Endodermal cell (in vitro differentiated cells): ENCODE measurements at regions not wholly inside any gene's neighbourhood (a gene's known extent, or its start where the extent isn't known, plus 50 kb on each side); places are given as distances from the start of the nearest gene placed in this dataset.
A peak's percentile ranks its signal among the peaks of the same experiment; 100 is the strongest.
"Not testable (repeated sequence)": the region's sequence is repeated elsewhere in the genome, so short reads cannot be mapped to it uniquely, and the experiment has no call there.

ENCODE experiments used
- DNase-seq: peaks from one replicate; pipeline ENCODE4 v3.0.0-alpha.2; 2017
- H3K27ac ChIP-seq: 2 replicates; pipeline ENCODE4 v1.5.1; 2013; ENCODE audit warnings: mild to moderate bottlenecking, low read depth, low read length, moderate library complexity
- H3K27me3 ChIP-seq: 2 replicates; pipeline ENCODE4 v1.6.1; 2013; ENCODE audit warnings: mild to moderate bottlenecking, low read length, moderate library complexity; ENCODE audit not compliant: insufficient read depth, control insufficient read depth, poor library complexity, severe bottlenecking
- H3K36me3 ChIP-seq: 2 replicates; pipeline ENCODE4 v1.7.0; 2013; ENCODE audit warnings: mild to moderate bottlenecking, low read length, moderate library complexity; ENCODE audit not compliant: control insufficient read depth, insufficient read depth
- H3K4me1 ChIP-seq: one replicate; pipeline ENCODE4 v1.7.0; 2013; ENCODE audit warnings: low read length; ENCODE audit not compliant: control insufficient read depth, insufficient read depth
- H3K4me3 ChIP-seq: 2 replicates; pipeline ENCODE4 v1.5.1; 2013; ENCODE audit warnings: mild to moderate bottlenecking, low read length, moderate library complexity
- H3K9ac ChIP-seq: 2 replicates; pipeline ENCODE4 v1.6.1; 2013; ENCODE audit warnings: mild to moderate bottlenecking, low read length, moderate library complexity; ENCODE audit not compliant: poor library complexity, severe bottlenecking; ENCODE audit errors: extremely low read depth
- H3K9me3 ChIP-seq: 2 replicates; pipeline ENCODE4 v1.6.1; 2013; ENCODE audit warnings: mild to moderate bottlenecking, low read length, moderate library complexity; ENCODE audit not compliant: control insufficient read depth
- H3K27ac Mint-ChIP-seq: 2 replicates; pipeline ENCODE4 v1.8.0; 2020; ENCODE audit warnings: mixed read lengths
- H3K27me3 Mint-ChIP-seq: 2 replicates; pipeline ENCODE4 v1.8.0; 2021; ENCODE audit warnings: mild to moderate bottlenecking, mixed read lengths; ENCODE audit not compliant: insufficient read depth
- H3K36me3 Mint-ChIP-seq: 2 replicates; pipeline ENCODE4 v1.8.0; 2020; ENCODE audit warnings: low read depth, mixed read lengths
- H3K4me1 Mint-ChIP-seq: 2 replicates; pipeline ENCODE4 v1.8.0; 2020; ENCODE audit warnings: mixed read lengths
- H3K4me3 Mint-ChIP-seq: 2 replicates; pipeline ENCODE4 v1.8.0; 2020; ENCODE audit warnings: mild to moderate bottlenecking, moderate library complexity, mixed read lengths
- H3K9me3 Mint-ChIP-seq: 2 replicates; pipeline ENCODE4 v1.8.0; 2020; ENCODE audit warnings: mild to moderate bottlenecking, mixed read lengths
- WGBS, 2 experiments: methylation state at CpG; one replicate each; pipeline versions ENCODE4 v1.1.5 to v1.1.7; 2013; ENCODE audit warnings: missing lambda C conversion rate in 2 of 2, mixed read lengths in 1 of 2; ENCODE audit not compliant: insufficient coverage in 1 of 2, insufficient read length in 1 of 2; 5-methylcytosine and 5-hydroxymethylcytosine counted together
- TF ChIP-seq, protein P1 (sequence below): fragments of 200-600 bp; sonication (generic); conservative IDR thresholded peaks from 2 replicates; pipeline ENCODE4 v1.5.0; 2021; ENCODE audit warnings: antibody characterized with exemption, mild to moderate bottlenecking

- Histone ChIP-seq H3K27me3 (no peaks in the 10 kb centered on the region), H3K36me3 (no peaks in the 10 kb centered on the region), H3K4me3 (no peak overlapping the region), H3K27ac (no peak overlapping the region), H3K9ac (no peak overlapping the region), H3K9me3 (peaks cover 25% of the 10 kb centered on the region), H3K4me1 (no peaks in the 10 kb centered on the region)
- Mint-ChIP-seq H3K4me1 (no peaks in the 10 kb centered on the region), H3K27me3 (no peaks in the 10 kb centered on the region), H3K4me3 (no peak overlapping the region), H3K27ac (no peak overlapping the region), H3K9me3 (peaks cover 75% of the 10 kb centered on the region), H3K36me3 (peaks cover 6% of the 10 kb centered on the region)
- DNase-seq: peak; percentile 15
- WGBS, 2 experiments: 80 to 83% methylated on average over 11 to 16 of the region's 17 CpGs
- TF ChIP-seq, protein P1, sequence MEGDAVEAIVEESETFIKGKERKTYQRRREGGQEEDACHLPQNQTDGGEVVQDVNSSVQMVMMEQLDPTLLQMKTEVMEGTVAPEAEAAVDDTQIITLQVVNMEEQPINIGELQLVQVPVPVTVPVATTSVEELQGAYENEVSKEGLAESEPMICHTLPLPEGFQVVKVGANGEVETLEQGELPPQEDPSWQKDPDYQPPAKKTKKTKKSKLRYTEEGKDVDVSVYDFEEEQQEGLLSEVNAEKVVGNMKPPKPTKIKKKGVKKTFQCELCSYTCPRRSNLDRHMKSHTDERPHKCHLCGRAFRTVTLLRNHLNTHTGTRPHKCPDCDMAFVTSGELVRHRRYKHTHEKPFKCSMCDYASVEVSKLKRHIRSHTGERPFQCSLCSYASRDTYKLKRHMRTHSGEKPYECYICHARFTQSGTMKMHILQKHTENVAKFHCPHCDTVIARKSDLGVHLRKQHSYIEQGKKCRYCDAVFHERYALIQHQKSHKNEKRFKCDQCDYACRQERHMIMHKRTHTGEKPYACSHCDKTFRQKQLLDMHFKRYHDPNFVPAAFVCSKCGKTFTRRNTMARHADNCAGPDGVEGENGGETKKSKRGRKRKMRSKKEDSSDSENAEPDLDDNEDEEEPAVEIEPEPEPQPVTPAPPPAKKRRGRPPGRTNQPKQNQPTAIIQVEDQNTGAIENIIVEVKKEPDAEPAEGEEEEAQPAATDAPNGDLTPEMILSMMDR: no peak
Observed at GRCh38 chr15:25251700-25252390, 187.0 kb downstream of the UBE3A start.

GRCh38 chr15:25253048-25253973, 185.5 kb downstream of the UBE3A start:
- H3K27ac Mint-ChIP-seq, H3K36me3 Mint-ChIP-seq, H3K36me3 ChIP-seq, H3K4me3 Mint-ChIP-seq, H3K4me1 Mint-ChIP-seq, H3K27ac ChIP-seq, H3K27me3 Mint-ChIP-seq, H3K4me1 ChIP-seq, H3K27me3 ChIP-seq, H3K9ac ChIP-seq, H3K4me3 ChIP-seq: not testable (repeated sequence)
- WGBS, 2 experiments: 87% methylated on average over 7 to 28 of the region's 35 CpGs
- peaks cover 25% of the 10 kb centered on the region for H3K9me3 ChIP-seq
- DNase-seq: peak; percentile 32
- peaks cover 78% of the 10 kb centered on the region for H3K9me3 Mint-ChIP-seq

DNA sequence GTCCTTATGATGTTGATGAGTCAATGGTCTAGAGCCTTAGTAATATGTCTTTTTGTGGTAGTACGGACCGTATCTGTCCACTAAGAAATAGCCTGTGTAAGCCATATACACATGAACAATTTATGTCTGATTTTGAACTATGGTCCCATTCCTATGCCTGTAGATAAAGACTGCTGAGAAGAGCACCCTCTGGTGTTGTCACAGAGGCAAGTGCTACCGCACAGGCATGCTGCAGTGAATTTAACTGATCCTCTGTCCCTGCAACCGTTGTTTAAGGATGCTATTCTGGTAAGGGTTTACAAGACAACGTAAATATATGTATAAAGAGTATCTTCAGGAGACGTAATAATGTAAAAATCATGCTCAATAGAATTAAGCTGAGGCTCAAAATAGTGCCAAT, 170.7 kb downstream of the UBE3A start:
- Mint-ChIP-seq H3K4me1 (peaks cover 5% of the 10 kb centered on the region), H3K9me3 (peaks cover 43% of the 10 kb centered on the region), H3K36me3 (no peaks in the 10 kb centered on the region), H3K4me3 (no peak overlapping the region), H3K27ac (no peak overlapping the region), H3K27me3 (no peaks in the 10 kb centered on the region)
- Histone ChIP-seq H3K36me3 (no peaks in the 10 kb centered on the region), H3K27me3 (no peaks in the 10 kb centered on the region), H3K4me3 (no peak overlapping the region), H3K9ac (no peak overlapping the region), H3K9me3 (peaks cover 12% of the 10 kb centered on the region), H3K4me1 (no peaks in the 10 kb centered on the region), H3K27ac (no peak overlapping the region)
- WGBS, 2 experiments: 55 to 65% methylated on average over 4 to 6 of the region's 6 CpGs
- TF ChIP-seq, protein P1: peak; percentile 75
- DNase-seq: peak; percentile 49
